ENCODE measurements at regions not wholly inside any gene's neighbourhood (a gene's known extent, or its start where the extent isn't known, plus 50 kb on each side); places are given as distances from the start of the nearest gene placed in this dataset.

DNA sequence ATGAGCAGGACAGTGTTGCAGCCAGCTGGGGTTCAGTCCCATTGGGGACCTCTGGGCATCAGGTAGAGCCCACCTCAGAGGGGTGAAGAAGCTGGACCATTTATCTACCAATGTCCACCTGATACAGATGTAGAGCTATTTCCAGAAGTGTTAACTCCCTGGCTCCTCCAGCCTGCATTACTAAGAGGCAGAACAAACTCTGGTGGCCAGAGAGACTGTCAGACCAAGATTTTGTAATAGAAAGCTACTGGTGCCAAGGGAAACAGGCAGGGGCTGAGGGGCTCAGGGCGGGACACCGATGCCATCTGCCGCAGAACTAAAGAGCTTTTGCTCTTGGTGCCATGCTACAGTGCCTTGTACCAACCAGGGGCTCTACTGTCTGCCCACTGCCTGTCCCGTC lies 268.2 kb upstream of the HABP2 start:
- TF ChIP-seq, protein P1, sequence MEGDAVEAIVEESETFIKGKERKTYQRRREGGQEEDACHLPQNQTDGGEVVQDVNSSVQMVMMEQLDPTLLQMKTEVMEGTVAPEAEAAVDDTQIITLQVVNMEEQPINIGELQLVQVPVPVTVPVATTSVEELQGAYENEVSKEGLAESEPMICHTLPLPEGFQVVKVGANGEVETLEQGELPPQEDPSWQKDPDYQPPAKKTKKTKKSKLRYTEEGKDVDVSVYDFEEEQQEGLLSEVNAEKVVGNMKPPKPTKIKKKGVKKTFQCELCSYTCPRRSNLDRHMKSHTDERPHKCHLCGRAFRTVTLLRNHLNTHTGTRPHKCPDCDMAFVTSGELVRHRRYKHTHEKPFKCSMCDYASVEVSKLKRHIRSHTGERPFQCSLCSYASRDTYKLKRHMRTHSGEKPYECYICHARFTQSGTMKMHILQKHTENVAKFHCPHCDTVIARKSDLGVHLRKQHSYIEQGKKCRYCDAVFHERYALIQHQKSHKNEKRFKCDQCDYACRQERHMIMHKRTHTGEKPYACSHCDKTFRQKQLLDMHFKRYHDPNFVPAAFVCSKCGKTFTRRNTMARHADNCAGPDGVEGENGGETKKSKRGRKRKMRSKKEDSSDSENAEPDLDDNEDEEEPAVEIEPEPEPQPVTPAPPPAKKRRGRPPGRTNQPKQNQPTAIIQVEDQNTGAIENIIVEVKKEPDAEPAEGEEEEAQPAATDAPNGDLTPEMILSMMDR (IDR thresholded peaks at IDR 0.05) = no peak
- no peak for TF ChIP-seq TCF7L2 (IDR thresholded peaks at IDR 0.05; ENCODE audit: low read depth, low read length)
- TF ChIP-seq, protein P2, sequence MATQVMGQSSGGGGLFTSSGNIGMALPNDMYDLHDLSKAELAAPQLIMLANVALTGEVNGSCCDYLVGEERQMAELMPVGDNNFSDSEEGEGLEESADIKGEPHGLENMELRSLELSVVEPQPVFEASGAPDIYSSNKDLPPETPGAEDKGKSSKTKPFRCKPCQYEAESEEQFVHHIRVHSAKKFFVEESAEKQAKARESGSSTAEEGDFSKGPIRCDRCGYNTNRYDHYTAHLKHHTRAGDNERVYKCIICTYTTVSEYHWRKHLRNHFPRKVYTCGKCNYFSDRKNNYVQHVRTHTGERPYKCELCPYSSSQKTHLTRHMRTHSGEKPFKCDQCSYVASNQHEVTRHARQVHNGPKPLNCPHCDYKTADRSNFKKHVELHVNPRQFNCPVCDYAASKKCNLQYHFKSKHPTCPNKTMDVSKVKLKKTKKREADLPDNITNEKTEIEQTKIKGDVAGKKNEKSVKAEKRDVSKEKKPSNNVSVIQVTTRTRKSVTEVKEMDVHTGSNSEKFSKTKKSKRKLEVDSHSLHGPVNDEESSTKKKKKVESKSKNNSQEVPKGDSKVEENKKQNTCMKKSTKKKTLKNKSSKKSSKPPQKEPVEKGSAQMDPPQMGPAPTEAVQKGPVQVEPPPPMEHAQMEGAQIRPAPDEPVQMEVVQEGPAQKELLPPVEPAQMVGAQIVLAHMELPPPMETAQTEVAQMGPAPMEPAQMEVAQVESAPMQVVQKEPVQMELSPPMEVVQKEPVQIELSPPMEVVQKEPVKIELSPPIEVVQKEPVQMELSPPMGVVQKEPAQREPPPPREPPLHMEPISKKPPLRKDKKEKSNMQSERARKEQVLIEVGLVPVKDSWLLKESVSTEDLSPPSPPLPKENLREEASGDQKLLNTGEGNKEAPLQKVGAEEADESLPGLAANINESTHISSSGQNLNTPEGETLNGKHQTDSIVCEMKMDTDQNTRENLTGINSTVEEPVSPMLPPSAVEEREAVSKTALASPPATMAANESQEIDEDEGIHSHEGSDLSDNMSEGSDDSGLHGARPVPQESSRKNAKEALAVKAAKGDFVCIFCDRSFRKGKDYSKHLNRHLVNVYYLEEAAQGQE (IDR thresholded peaks at IDR 0.05; ENCODE audit: insufficient read depth in 1 of 2, low read depth in 2 of 2, low read length in 1 of 2) = no peak
- TF ChIP-seq POLR2AphosphoS5 (IDR thresholded peaks at IDR 0.05; ENCODE audit: low read depth, low read length) = no peak
